ENCODE measurements at regions not wholly inside any gene's neighbourhood (a gene's known extent, or its start where the extent isn't known, plus 50 kb on each side); places are given as distances from the start of the nearest gene placed in this dataset.

- Histone ChIP-seq H3K4me3 (no peak overlapping the region), H3K4me2 (ENCODE audit: insufficient read depth, low read length) (no peak overlapping the region), H2AFZ (ENCODE audit: low read depth, low read length) (no peak overlapping the region), H4K20me1 (replicated peaks; ENCODE audit: control insufficient read depth, insufficient read depth, low read length) (no peaks in the 10 kb centered on the region), H3K27ac (ENCODE audit: extremely low read depth, low read depth, low read length) (no peak overlapping the region), H3K4me1 (replicated peaks in 1 of 2; ENCODE audit: control insufficient read depth in 2 of 2, insufficient read depth in 2 of 2, low read length in 2 of 2) (no peaks in the 10 kb centered on the region), H3K27me3 (ENCODE audit: control insufficient read depth in 2 of 2, insufficient read depth in 2 of 2, low read length in 2 of 2) (no peaks in the 10 kb centered on the region), H3K9me1 (ENCODE audit: control insufficient read depth, insufficient read depth, low read length) (no peaks in the 10 kb centered on the region), H3K9ac (ENCODE audit: insufficient read depth in 1 of 2, low read depth in 2 of 2, low read length in 2 of 2) (no peak overlapping the region), H3K9me3 (replicated peaks; ENCODE audit: control insufficient read depth, insufficient read depth, low read depth, low read length) (no peaks in the 10 kb centered on the region), H3K79me2 (ENCODE audit: control insufficient read depth, insufficient read depth, low read length) (no peaks in the 10 kb centered on the region), H3K36me3 (ENCODE audit: control insufficient read depth, insufficient read depth, low read length) (no peaks in the 10 kb centered on the region)
- ATAC-seq (no peak), DNase-seq (ENCODE audit: extremely low read depth in 1 of 4, low spot score in 3 of 4) (no peak), FAIRE-seq (no peak)
- no CpG with 5 or more reads among the region's 1 CpG for WGBS (ENCODE audit: insufficient coverage, low coverage, missing lambda C conversion rate)
- in situ Hi-C loops (cut with MboI) (no loop called here), intact Hi-C loops (cut with micrococcal nuclease) (no loop called here)
- ChIA-PET CTCF (ENCODE audit: low intra/inter-chr PET ratio) (no interaction called here), POLR2A (no interaction called here)
- no TSS peak for BruUV-seq (replicated peaks)
- TF ChIP-seq FOXP1 (CRISPR knock-in tag; IDR thresholded peaks at IDR 0.05) (no peak), ZKSCAN8 (CRISPR knock-in tag; IDR thresholded peaks at IDR 0.05) (no peak), ZC3H11A (IDR thresholded peaks at IDR 0.05; ENCODE audit: low read depth, low read length) (no peak), PHB2 (IDR thresholded peaks at IDR 0.05; ENCODE audit: low read depth) (no peak), PREB (CRISPR knock-in tag; IDR thresholded peaks at IDR 0.05) (no peak), CTCF (IDR thresholded peaks at IDR 0.05 in 2 of 3, conservative IDR thresholded peaks at IDR 0.05 in 1 of 3; ENCODE audit: insufficient read depth in 2 of 3, low read depth in 1 of 3, low read length in 3 of 3) (no peak)
Observed at GRCh38 chrX:75655627-75656026, 129.4 kb downstream of the MAGEE2 start.

Data from K562 (cell line).